ENCODE measurements at regions not wholly inside any gene's neighbourhood (a gene's known extent, or its start where the extent isn't known, plus 50 kb on each side); places are given as distances from the start of the nearest gene placed in this dataset.
"Not testable (repeated sequence)": the region's sequence is repeated elsewhere in the genome, so short reads cannot be mapped to it uniquely, and the experiment has no call there.

DNA sequence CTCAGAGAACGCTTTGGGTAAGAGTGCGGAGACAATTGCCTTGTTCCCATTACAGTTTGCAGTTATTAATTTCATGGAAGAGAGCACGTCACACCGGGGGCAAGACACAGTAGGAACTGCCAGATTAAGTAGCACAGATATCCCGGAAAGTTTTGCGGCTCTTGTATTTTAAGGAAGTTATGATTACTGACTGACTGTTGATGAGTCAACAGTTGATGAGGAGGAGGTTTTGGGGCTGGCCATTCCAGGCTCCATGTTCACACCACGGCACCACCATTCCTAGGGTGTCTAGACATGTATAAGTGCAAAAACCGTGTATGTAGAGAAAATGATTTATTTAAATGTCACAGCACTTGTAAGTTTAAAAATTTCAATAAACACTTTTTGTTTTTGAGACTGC is 86.4 kb upstream of the ZNF322 start:
- H2BK120ac ChIP-seq (ENCODE audit: low read depth, low read length); CTCF ChIA-PET; H4K8ac ChIP-seq (ENCODE audit: low read depth in 2 of 2, low read length in 2 of 2); H2BK5ac ChIP-seq (ENCODE audit: low read depth, low read length, poor library complexity, severe bottlenecking); H3K14ac ChIP-seq (replicated peaks; ENCODE audit: low read depth, low read length); ATAC-seq (ENCODE audit: low read depth); H2BK20ac ChIP-seq (ENCODE audit: low read depth, low read length); H3K9me3 ChIP-seq (ENCODE audit: control insufficient read depth, insufficient read depth, low read length); H2AK9ac ChIP-seq (replicated peaks; ENCODE audit: low read depth, low read length, poor library complexity); H2AFZ ChIP-seq (replicated peaks; ENCODE audit: low read length, poor library complexity); H3K23ac ChIP-seq (ENCODE audit: low read depth, low read length); DNase-seq; H3K4me1 ChIP-seq (ENCODE audit: control insufficient read depth, insufficient read depth, low read length); H3K36me3 ChIP-seq (ENCODE audit: control insufficient read depth, insufficient read depth, low read length); H4K5ac ChIP-seq (ENCODE audit: low read depth, low read length); H3K9ac ChIP-seq (ENCODE audit: low read depth, low read length); dilution Hi-C loops (cut with HindIII; ENCODE audit: low sequenced_read_pairs, unreplicated experiment); BruUV-seq (replicated peaks); H3K4me2 ChIP-seq (ENCODE audit: low read depth, low read length); H3K27ac ChIP-seq (ENCODE audit: insufficient read depth, low read length); H3K79me1 ChIP-seq (ENCODE audit: low read depth in 1 of 2, low read length in 2 of 2); H4K20me1 ChIP-seq (ENCODE audit: insufficient read depth, low read length); H2BK15ac ChIP-seq (ENCODE audit: low read depth, low read length); intact Hi-C loops (cut with micrococcal nuclease); POLR2A ChIA-PET (ENCODE audit: unreplicated experiment); H3K4me3 ChIP-seq (ENCODE audit: insufficient read depth, low read depth, low read length); H3K18ac ChIP-seq (ENCODE audit: low read depth, low read length); H3K56ac ChIP-seq (ENCODE audit: extremely low read depth, insufficient read depth, low read length); H2AK5ac ChIP-seq (ENCODE audit: low read depth, low read length); in situ Hi-C loops (cut with MboI; ENCODE audit: low sequenced_read_pairs); H3K4ac ChIP-seq (ENCODE audit: low read depth, low read length); H4K91ac ChIP-seq (ENCODE audit: insufficient read depth, low read depth, low read length); H3K9me1 ChIP-seq (ENCODE audit: insufficient read depth, low read length): not testable (repeated sequence)
- peaks cover 11% of the 10 kb centered on the region; the same call in 1 of the 2 replicates for H3K27me3 ChIP-seq (ENCODE audit: control insufficient read depth, insufficient read depth, low read length)
- WGBS, 2 experiments (ENCODE audit: extremely low coverage in 2 of 2, insufficient read length in 1 of 2), result no CpG with 5 or more reads among the region's 8 CpGs

DNA sequence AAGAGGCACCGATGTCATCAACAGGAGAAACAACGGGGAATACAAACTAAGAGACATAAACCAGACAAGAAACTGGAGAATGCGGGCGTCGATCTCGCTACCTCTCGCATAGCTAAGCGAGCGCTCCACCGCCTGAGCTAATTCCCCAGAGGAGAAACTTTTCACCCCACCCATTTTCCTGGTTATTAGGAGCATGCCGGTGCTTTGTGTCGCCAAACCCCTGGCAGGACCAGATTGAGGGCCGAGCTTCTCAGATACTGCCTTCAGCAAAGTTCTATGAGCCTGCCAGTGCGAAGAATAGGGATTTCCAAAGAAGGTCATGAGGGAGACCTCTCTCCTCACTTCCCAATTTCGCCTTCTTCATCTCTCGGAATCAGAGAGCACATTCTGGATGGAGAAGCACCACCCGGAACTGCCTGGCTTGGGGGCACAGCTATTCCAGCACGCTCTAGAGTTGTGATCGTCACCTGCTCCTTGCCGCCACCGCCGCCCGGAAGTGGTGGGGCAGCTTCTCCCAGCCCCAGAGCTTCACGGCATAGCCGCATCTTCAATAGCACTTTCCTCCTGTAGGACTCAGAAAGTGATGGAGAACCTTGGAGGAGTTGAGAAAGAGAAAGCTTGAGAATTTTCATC is 89.7 kb upstream of the ZNF322 start:
- H2BK5ac ChIP-seq (ENCODE audit: low read depth, low read length, poor library complexity, severe bottlenecking); H3K14ac ChIP-seq (replicated peaks; ENCODE audit: low read depth, low read length); H3K18ac ChIP-seq (ENCODE audit: low read depth, low read length); H4K91ac ChIP-seq (ENCODE audit: insufficient read depth, low read depth, low read length); H2BK120ac ChIP-seq (ENCODE audit: low read depth, low read length); H3K4me3 ChIP-seq (ENCODE audit: insufficient read depth, low read depth, low read length); H3K56ac ChIP-seq (ENCODE audit: extremely low read depth, insufficient read depth, low read length); BruUV-seq (replicated peaks); H4K8ac ChIP-seq (ENCODE audit: low read depth in 2 of 2, low read length in 2 of 2); in situ Hi-C loops (cut with MboI; ENCODE audit: low sequenced_read_pairs); H3K36me3 ChIP-seq (ENCODE audit: control insufficient read depth, insufficient read depth, low read length); H3K4me2 ChIP-seq (ENCODE audit: low read depth, low read length); H3K23ac ChIP-seq (ENCODE audit: low read depth, low read length); H3K4ac ChIP-seq (ENCODE audit: low read depth, low read length); ATAC-seq (ENCODE audit: low read depth); H3K9me1 ChIP-seq (ENCODE audit: insufficient read depth, low read length); H3K79me1 ChIP-seq (ENCODE audit: low read depth in 1 of 2, low read length in 2 of 2); H2BK15ac ChIP-seq (ENCODE audit: low read depth, low read length); intact Hi-C loops (cut with micrococcal nuclease); H4K20me1 ChIP-seq (ENCODE audit: insufficient read depth, low read length); H4K5ac ChIP-seq (ENCODE audit: low read depth, low read length); dilution Hi-C loops (cut with HindIII; ENCODE audit: low sequenced_read_pairs, unreplicated experiment); H2AK9ac ChIP-seq (replicated peaks; ENCODE audit: low read depth, low read length, poor library complexity); H3K27ac ChIP-seq (ENCODE audit: insufficient read depth, low read length); DNase-seq; H2BK20ac ChIP-seq (ENCODE audit: low read depth, low read length); H3K9ac ChIP-seq (ENCODE audit: low read depth, low read length); CTCF ChIA-PET; H3K9me3 ChIP-seq (ENCODE audit: control insufficient read depth, insufficient read depth, low read length); H3K4me1 ChIP-seq (ENCODE audit: control insufficient read depth, insufficient read depth, low read length); H2AK5ac ChIP-seq (ENCODE audit: low read depth, low read length); H2AFZ ChIP-seq (replicated peaks; ENCODE audit: low read length, poor library complexity): not testable (repeated sequence)
- peaks cover 14% of the 10 kb centered on the region for H3K27me3 ChIP-seq (ENCODE audit: control insufficient read depth, insufficient read depth, low read length)
- POLR2A ChIA-PET (ENCODE audit: unreplicated experiment), result interaction anchor here (0.6 kb wide), 1 partner anchor 126 kb away, joined by 4 read pairs; no protein-coding TSS in a partner anchor
- WGBS, 2 experiments (ENCODE audit: extremely low coverage in 2 of 2, insufficient read length in 1 of 2), result 0% methylated on average over 8 of the region's 25 CpGs; no CpG with 5 or more reads in 1 of the 2 experiments

All from IMR-90 (cell line).